Astrocyte (in vitro differentiated cells and primary cell): ENCODE measurements at regions not wholly inside any gene's neighbourhood (a gene's known extent, or its start where the extent isn't known, plus 50 kb on each side); places are given as distances from the start of the nearest gene placed in this dataset.

Source experiments
- CTCF ChIP-seq: IDR thresholded peaks from 2 replicates; pipeline ENCODE4 v1.5.1; 2011; ENCODE audit warnings: low read depth, mild to moderate bottlenecking, inconsistent platforms, low read length, moderate library complexity; ENCODE audit not compliant: insufficient read depth
- EZH2 ChIP-seq: IDR thresholded peaks from 2 replicates; pipeline ENCODE4 v1.6.1; 2012; ENCODE audit warnings: mild to moderate bottlenecking, low read length, inconsistent platforms; ENCODE audit not compliant: insufficient read depth

GRCh38 chr20:6993011-6993410 is 225.5 kb downstream of the BMP2 start:
- TF ChIP-seq CTCF (no peak), EZH2 (no peak)
